ENCODE measurements at regions not wholly inside any gene's neighbourhood (a gene's known extent, or its start where the extent isn't known, plus 50 kb on each side); places are given as distances from the start of the nearest gene placed in this dataset.

DNA sequence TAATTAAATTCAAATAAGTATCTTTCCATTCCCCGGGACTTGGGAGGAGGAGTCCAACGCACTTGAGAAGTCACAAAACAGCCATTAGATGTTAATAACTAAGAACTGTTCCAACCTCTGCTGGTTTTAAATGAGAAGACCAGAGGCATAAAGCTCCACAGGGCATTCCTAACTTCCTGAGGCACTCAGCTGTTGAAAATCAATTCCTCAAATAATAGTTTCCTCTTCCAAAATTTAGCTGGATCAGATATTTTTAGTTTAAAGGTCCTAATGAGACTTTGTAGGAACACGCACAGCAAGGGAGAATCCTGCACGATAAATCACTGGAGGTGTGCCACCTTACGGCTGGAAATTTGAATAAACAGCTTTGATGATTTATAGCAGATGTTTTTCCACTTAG is 504.3 kb upstream of the ZFP42 start:
- TF ChIP-seq EP300 (IDR thresholded peaks at IDR 0.05) = no peak
- TF ChIP-seq CTCF (IDR thresholded peaks at IDR 0.05) = no peak
- no peak for TF ChIP-seq POLR2A (IDR thresholded peaks at IDR 0.05)
- TF ChIP-seq POLR2AphosphoS5 (IDR thresholded peaks at IDR 0.05) = no peak

Data from gastroesophageal sphincter (tissue), 3 donors.